ENCODE measurements at regions not wholly inside any gene's neighbourhood (a gene's known extent, or its start where the extent isn't known, plus 50 kb on each side); places are given as distances from the start of the nearest gene placed in this dataset.

GRCh38 chr2:128813352-128814034 is 494.8 kb upstream of the HS6ST1 start:
- no peaks in the 10 kb centered on the region for H3K36me3 ChIP-seq (ENCODE audit: control insufficient read depth, low read length)
- no peaks in the 10 kb centered on the region for H3K79me2 ChIP-seq (ENCODE audit: control insufficient read depth, low read length)
- no peaks in the 10 kb centered on the region for H4K20me1 ChIP-seq (ENCODE audit: control insufficient read depth, insufficient read depth, low read depth, low read length)
- no peak overlapping the region for H3K4me2 ChIP-seq (ENCODE audit: low read length)
- H3K4me1 ChIP-seq (ENCODE audit: control insufficient read depth, low read length) = no peaks in the 10 kb centered on the region
- no peaks in the 10 kb centered on the region; the same call in 1 of the 2 replicates for H3K9me3 ChIP-seq (ENCODE audit: control insufficient read depth, insufficient read depth, low read length)
- no peak overlapping the region for H3K4me3 ChIP-seq (ENCODE audit: low read length)
- H3F3A ChIP-seq (ENCODE audit: control insufficient read depth, insufficient read depth) = no peaks in the 10 kb centered on the region
- H3K27ac ChIP-seq (ENCODE audit: low read depth, low read length) = no peak overlapping the region
- no peak for TF ChIP-seq CTCF (IDR thresholded peaks at IDR 0.05; ENCODE audit: low read depth, low read length, poor library complexity, severe bottlenecking)
- no peak for TF ChIP-seq EZH2phosphoT487 (IDR thresholded peaks at IDR 0.05; ENCODE audit: borderline replicate concordance, low read length)
- no peaks in the 10 kb centered on the region for H3K9me2 ChIP-seq (replicated peaks; ENCODE audit: control insufficient read depth, low read length)
- no peaks in the 10 kb centered on the region for H3K27me3 ChIP-seq (ENCODE audit: control insufficient read depth, low read length)

- Histone ChIP-seq H4K20me1 (ENCODE audit: control insufficient read depth, insufficient read depth, low read depth, low read length) (no peaks in the 10 kb centered on the region), H3K4me3 (ENCODE audit: low read length) (no peak overlapping the region), H3K9me2 (replicated peaks; ENCODE audit: control insufficient read depth, low read length) (no peaks in the 10 kb centered on the region), H3K9me3 (ENCODE audit: control insufficient read depth, insufficient read depth, low read length) (no peaks in the 10 kb centered on the region; the same call in 1 of the 2 replicates), H3K4me1 (ENCODE audit: control insufficient read depth, low read length) (no peaks in the 10 kb centered on the region), H3K4me2 (ENCODE audit: low read length) (no peak overlapping the region), H3K79me2 (ENCODE audit: control insufficient read depth, low read length) (no peaks in the 10 kb centered on the region), H3K27me3 (ENCODE audit: control insufficient read depth, low read length) (no peaks in the 10 kb centered on the region), H3F3A (ENCODE audit: control insufficient read depth, insufficient read depth) (no peaks in the 10 kb centered on the region), H3K27ac (ENCODE audit: low read depth, low read length) (no peak overlapping the region), H3K36me3 (ENCODE audit: control insufficient read depth, low read length) (no peaks in the 10 kb centered on the region)
- no peak for TF ChIP-seq CTCF (IDR thresholded peaks at IDR 0.05; ENCODE audit: low read depth, low read length, poor library complexity, severe bottlenecking)
- no peak for TF ChIP-seq EZH2phosphoT487 (IDR thresholded peaks at IDR 0.05; ENCODE audit: borderline replicate concordance, low read length)
Measured at GRCh38 chr2:128815248-128815647, 496.6 kb upstream of the HS6ST1 start.

GRCh38 chr2:128817171-128817570 is 498.5 kb upstream of the HS6ST1 start:
- TF ChIP-seq CTCF (IDR thresholded peaks at IDR 0.05; ENCODE audit: low read depth, low read length, poor library complexity, severe bottlenecking) (no peak), EZH2phosphoT487 (IDR thresholded peaks at IDR 0.05; ENCODE audit: borderline replicate concordance, low read length) (no peak)
- no peaks in the 10 kb centered on the region for H3K27me3 ChIP-seq (ENCODE audit: control insufficient read depth, low read length)
- no peaks in the 10 kb centered on the region for H3K79me2 ChIP-seq (ENCODE audit: control insufficient read depth, low read length)
- H3K9me3 ChIP-seq (ENCODE audit: control insufficient read depth, insufficient read depth, low read length) = no peaks in the 10 kb centered on the region
- H3K4me2 ChIP-seq (ENCODE audit: low read length) = no peak overlapping the region
- H3K27ac ChIP-seq (ENCODE audit: low read depth, low read length) = no peak overlapping the region
- H3K36me3 ChIP-seq (ENCODE audit: control insufficient read depth, low read length) = no peaks in the 10 kb centered on the region
- no peaks in the 10 kb centered on the region for H4K20me1 ChIP-seq (ENCODE audit: control insufficient read depth, insufficient read depth, low read depth, low read length)
- H3K4me3 ChIP-seq (ENCODE audit: low read length) = no peak overlapping the region
- no peaks in the 10 kb centered on the region for H3K9me2 ChIP-seq (replicated peaks; ENCODE audit: control insufficient read depth, low read length)
- H3K4me1 ChIP-seq (ENCODE audit: control insufficient read depth, low read length) = no peaks in the 10 kb centered on the region
- H3F3A ChIP-seq (ENCODE audit: control insufficient read depth, insufficient read depth) = no peaks in the 10 kb centered on the region

All from DOHH2 (cell line).